ENCODE measurements at regions not wholly inside any gene's neighbourhood (a gene's known extent, or its start where the extent isn't known, plus 50 kb on each side); places are given as distances from the start of the nearest gene placed in this dataset.

- no peak for TF ChIP-seq POLR2A (IDR thresholded peaks at IDR 0.05)
- TF ChIP-seq CTCF (IDR thresholded peaks at IDR 0.05): no peak
These were observed 163.6 kb downstream of the SPRY1 start for GRCh38 chr4:123559955-123560871.
